Thymus (tissue), 11 donors: ENCODE measurements at regions not wholly inside any gene's neighbourhood (a gene's known extent, or its start where the extent isn't known, plus 50 kb on each side); places are given as distances from the start of the nearest gene placed in this dataset.

Experiments
- DNase-seq, 9 donors: peaks; one replicate each; pipeline ENCODE4 v3.0.0-alpha.2; 2013; ENCODE audit warnings: low spot score in 9 of 9, low read depth in 6 of 9, missing footprints in 1 of 9
- H3K27ac ChIP-seq, 2 donors: one replicate each; pipeline ENCODE4 v1.5.1; 2013; ENCODE audit warnings: control low read depth in 1 of 2, low read depth in 1 of 2, low read length in 1 of 2, mild to moderate bottlenecking in 1 of 2, moderate library complexity in 1 of 2
- H3K27me3 ChIP-seq, 2 donors: one replicate each; pipeline ENCODE4 v1.5.1; 2013; ENCODE audit warnings: low read length in 1 of 2; ENCODE audit not compliant: control insufficient read depth in 2 of 2, insufficient read depth in 1 of 2
- H3K36me3 ChIP-seq, 2 donors: one replicate each; pipeline ENCODE4 v1.5.1; 2013; ENCODE audit warnings: low read length in 1 of 2, mild to moderate bottlenecking in 1 of 2, moderate library complexity in 1 of 2; ENCODE audit not compliant: control insufficient read depth in 2 of 2, insufficient read depth in 2 of 2
- H3K4me1 ChIP-seq, 2 donors: one replicate each; pipeline ENCODE4 v1.5.1; 2013; ENCODE audit warnings: low read length in 2 of 2; ENCODE audit not compliant: control insufficient read depth in 2 of 2, insufficient read depth in 2 of 2
- H3K4me3 ChIP-seq, 2 donors: one replicate each; pipeline ENCODE4 v1.5.1; 2013; ENCODE audit warnings: low read length in 2 of 2, control low read depth in 1 of 2, mild to moderate bottlenecking in 1 of 2
- H3K9me3 ChIP-seq, 2 donors: one replicate each; pipeline ENCODE4 v1.5.1; 2013; ENCODE audit warnings: low read length in 1 of 2, mild to moderate bottlenecking in 1 of 2; ENCODE audit not compliant: control insufficient read depth in 2 of 2, insufficient read depth in 1 of 2
- WGBS: extraction: QIAGEN DNeasy Blood & Tissue Kit; methylation state at CpG from one replicate; pipeline ENCODE4 v1.1.7; 2013; 5-methylcytosine and 5-hydroxymethylcytosine counted together
- donor health status: healthy.

GRCh38 chr3:94221829-94222228 is 159.0 kb downstream of the NSUN3 start:
- DNase-seq = no peak
- Histone ChIP-seq H3K36me3 (no peaks in the 10 kb centered on the region), H3K4me1 (no peaks in the 10 kb centered on the region), H3K9me3 (no peaks in the 10 kb centered on the region), H3K4me3 (no peak overlapping the region), H3K27ac (no peak overlapping the region), H3K27me3 (no peaks in the 10 kb centered on the region)

GRCh38 chr3:94225148-94225865 is 162.4 kb downstream of the NSUN3 start:
- Histone ChIP-seq H3K4me1 (no peaks in the 10 kb centered on the region), H3K27me3 (no peaks in the 10 kb centered on the region), H3K27ac (no peak overlapping the region), H3K36me3 (no peaks in the 10 kb centered on the region), H3K4me3 (no peak overlapping the region), H3K9me3 (no peaks in the 10 kb centered on the region)
- no peak for DNase-seq
- WGBS = 93% methylated on average over 5 of the region's 5 CpGs

GRCh38 chr3:94226078-94226477 is 163.2 kb downstream of the NSUN3 start:
- Histone ChIP-seq H3K9me3 (no peaks in the 10 kb centered on the region), H3K4me3 (no peak overlapping the region), H3K4me1 (no peaks in the 10 kb centered on the region), H3K36me3 (no peaks in the 10 kb centered on the region), H3K27me3 (no peaks in the 10 kb centered on the region), H3K27ac (no peak overlapping the region)
- DNase-seq = no peak
- WGBS = 69% methylated on average over 4 of the region's 4 CpGs

GRCh38 chr3:94232921-94233320 is 170.1 kb downstream of the NSUN3 start:
- Histone ChIP-seq H3K27me3 (no peaks in the 10 kb centered on the region), H3K9me3 (no peaks in the 10 kb centered on the region), H3K4me3 (no peak overlapping the region), H3K27ac (no peak overlapping the region), H3K4me1 (no peaks in the 10 kb centered on the region), H3K36me3 (no peaks in the 10 kb centered on the region)
- 10% methylated on average over 3 of the region's 3 CpGs for WGBS
- no peak for DNase-seq

- Histone ChIP-seq H3K36me3 (no peaks in the 10 kb centered on the region), H3K27ac (no peak overlapping the region), H3K27me3 (no peaks in the 10 kb centered on the region), H3K4me3 (no peak overlapping the region), H3K4me1 (no peaks in the 10 kb centered on the region), H3K9me3 (no peaks in the 10 kb centered on the region)
- 39% methylated on average over 4 of the region's 4 CpGs for WGBS
- DNase-seq = peak in 3 of 9 donors; percentile 1 to 19 (median 2)
Measured at GRCh38 chr3:94234177-94234788, 171.4 kb downstream of the NSUN3 start.

GRCh38 chr3:94241986-94242385 is 179.1 kb downstream of the NSUN3 start:
- 73% methylated on average over 3 of the region's 3 CpGs for WGBS
- no peak overlapping the region for H3K4me3 ChIP-seq
- H3K27me3 ChIP-seq = no peaks in the 10 kb centered on the region
- no peaks in the 10 kb centered on the region for H3K36me3 ChIP-seq
- no peaks in the 10 kb centered on the region for H3K9me3 ChIP-seq
- no peak overlapping the region for H3K27ac ChIP-seq
- DNase-seq = no peak
- no peaks in the 10 kb centered on the region for H3K4me1 ChIP-seq

- no peak overlapping the region for H3K27ac ChIP-seq
- no peaks in the 10 kb centered on the region for H3K36me3 ChIP-seq
- no peak overlapping the region for H3K4me3 ChIP-seq
- no peaks in the 10 kb centered on the region for H3K4me1 ChIP-seq
- DNase-seq = no peak
- no peaks in the 10 kb centered on the region for H3K9me3 ChIP-seq
- 89% methylated on average over 4 of the region's 4 CpGs for WGBS
- H3K27me3 ChIP-seq = no peaks in the 10 kb centered on the region
Measured at GRCh38 chr3:94246171-94246570, 183.3 kb downstream of the NSUN3 start.

GRCh38 chr3:94248042-94248441 is 185.2 kb downstream of the NSUN3 start:
- Histone ChIP-seq H3K27me3 (no peaks in the 10 kb centered on the region), H3K36me3 (no peaks in the 10 kb centered on the region), H3K27ac (no peak overlapping the region), H3K4me3 (no peak overlapping the region), H3K9me3 (no peaks in the 10 kb centered on the region), H3K4me1 (no peaks in the 10 kb centered on the region)
- 93% methylated on average over 1 of the region's 1 CpG for WGBS
- DNase-seq = no peak

- no peaks in the 10 kb centered on the region for H3K9me3 ChIP-seq
- no peak overlapping the region for H3K27ac ChIP-seq
- DNase-seq = peak in 8 of 9 donors; percentile 17 to 64 (median 38)
- WGBS = 44% methylated on average over 5 of the region's 5 CpGs
- H3K27me3 ChIP-seq = no peaks in the 10 kb centered on the region
- no peaks in the 10 kb centered on the region for H3K36me3 ChIP-seq
- H3K4me1 ChIP-seq = no peaks in the 10 kb centered on the region
- no peak overlapping the region for H3K4me3 ChIP-seq
Measured at GRCh38 chr3:94249491-94250079, 186.7 kb downstream of the NSUN3 start.
